ENCODE measurements at regions not wholly inside any gene's neighbourhood (a gene's known extent, or its start where the extent isn't known, plus 50 kb on each side); places are given as distances from the start of the nearest gene placed in this dataset.

GRCh38 chr5:124870070-124870469 is 123.6 kb upstream of the ZNF608 start:
- Histone ChIP-seq H3K27me3 (ENCODE audit: control insufficient read depth in 4 of 4, insufficient read depth in 4 of 4, low read length in 3 of 4) (no peaks in the 10 kb centered on the region), H3K4me1 (ENCODE audit: control insufficient read depth in 4 of 4, insufficient read depth in 4 of 4, low read length in 3 of 4) (peaks cover 0 to 3% (median 0%) of the 10 kb centered on the region in 4 donors), H3K9me3 (ENCODE audit: control insufficient read depth in 4 of 4, low read length in 3 of 4) (no peaks in the 10 kb centered on the region), H3K36me3 (ENCODE audit: control insufficient read depth in 4 of 4, insufficient read depth in 3 of 4, low read depth in 1 of 4, low read length in 3 of 4) (no peaks in the 10 kb centered on the region), H3K4me3 (ENCODE audit: low read depth in 1 of 3, low read length in 3 of 3) (no peak overlapping the region), H3K27ac (ENCODE audit: low read depth in 1 of 2, low read length in 2 of 2) (no peak overlapping the region), H3K9ac (ENCODE audit: low read depth in 1 of 2, low read length in 2 of 2) (no peak overlapping the region)
- TF ChIP-seq ZBTB33 (IDR thresholded peaks at IDR 0.05) (no peak), FOXA1 (IDR thresholded peaks at IDR 0.05) (no peak), HNF4A (conservative IDR thresholded peaks at IDR 0.05) (no peak), EGR1 (IDR thresholded peaks at IDR 0.05; ENCODE audit: low read depth in 2 of 2) (no peak), CTCF (IDR thresholded peaks at IDR 0.05; ENCODE audit: low read depth, low read length, missing input control) (no peak), REST (IDR thresholded peaks at IDR 0.05) (no peak), FOXA2 (IDR thresholded peaks at IDR 0.05) (no peak), GABPA (IDR thresholded peaks at IDR 0.05 in 1 of 2, conservative IDR thresholded peaks at IDR 0.05 in 1 of 2) (no peak), YY1 (IDR thresholded peaks at IDR 0.05) (no peak), ATF3 (IDR thresholded peaks at IDR 0.05) (no peak), HNF4G (IDR thresholded peaks at IDR 0.05) (no peak), RAD21 (IDR thresholded peaks at IDR 0.05) (no peak), TAF1 (conservative IDR thresholded peaks at IDR 0.05) (no peak), RXRA (IDR thresholded peaks at IDR 0.05) (no peak), JUND (IDR thresholded peaks at IDR 0.05) (no peak), NR2F2 (IDR thresholded peaks at IDR 0.05) (no peak), MAX (IDR thresholded peaks at IDR 0.05) (no peak), SP1 (IDR thresholded peaks at IDR 0.05) (no peak)
- WGBS, result 86% methylated on average over 2 of the region's 2 CpGs
- DNase-seq (ENCODE audit: low spot score), result no peak

Data from liver (tissue), 8 donors.